CD8-positive, alpha-beta memory T cell (primary cell): ENCODE measurements at regions not wholly inside any gene's neighbourhood (a gene's known extent, or its start where the extent isn't known, plus 50 kb on each side); places are given as distances from the start of the nearest gene placed in this dataset.

ENCODE experiments used
- CTCF ChIA-PET: fragments of 350-600 bp; sonication (Branson Sonifier 250); formaldehyde crosslinking; loops from one replicate; lab custom pipeline; 2021; ENCODE audit warnings: antibody characterized with exemption; lab: Charles Lee
- POLR2A ChIA-PET: fragments of 350-600 bp; sonication (Branson Sonifier 250); formaldehyde crosslinking; loops from one replicate; lab custom pipeline; 2021; ENCODE audit warnings: antibody characterized with exemption; lab: Charles Lee
- DNase-seq, 5 donors: peaks; one replicate each; pipeline versions ENCODE4 v3.0.0 to v3.0.0-alpha.2; 2020 to 2022; ENCODE audit warnings: mixed read lengths in 1 of 5
- H3K27ac ChIP-seq: one replicate; pipeline ENCODE4 v1.7.0; 2013; ENCODE audit warnings: low read depth, mild to moderate bottlenecking, low read length, moderate library complexity
- H3K27me3 ChIP-seq: 2 replicates; pipeline ENCODE4 v1.7.0; 2013; ENCODE audit warnings: low read length, mild to moderate bottlenecking; ENCODE audit not compliant: insufficient read depth, poor library complexity, severe bottlenecking
- H3K36me3 ChIP-seq: 2 replicates; pipeline ENCODE4 v1.7.0; 2013; ENCODE audit warnings: mild to moderate bottlenecking, low read length, moderate library complexity; ENCODE audit not compliant: insufficient read depth
- H3K4me1 ChIP-seq: 2 replicates; pipeline ENCODE4 v1.7.0; 2013; ENCODE audit warnings: mild to moderate bottlenecking, low read length, moderate library complexity; ENCODE audit not compliant: insufficient read depth
- H3K4me3 ChIP-seq: 2 replicates; pipeline ENCODE4 v1.7.0; 2013; ENCODE audit warnings: mild to moderate bottlenecking, low read length
- H3K9me3 ChIP-seq: 2 replicates; pipeline ENCODE4 v1.7.0; 2013; ENCODE audit warnings: mild to moderate bottlenecking, low read length
- H3K27ac Mint-ChIP-seq, 8 donors: one replicate each; pipeline ENCODE4 v1.8.0; 2020 to 2021; ENCODE audit warnings: mixed read lengths in 8 of 8, mild to moderate bottlenecking in 6 of 8, inconsistent platforms in 3 of 8, moderate library complexity in 3 of 8
- H3K27me3 Mint-ChIP-seq, 2 donors: one replicate each; pipeline ENCODE4 v1.8.0; 2020 to 2021; ENCODE audit warnings: mixed read lengths in 2 of 2, mild to moderate bottlenecking in 1 of 2, moderate library complexity in 1 of 2
- H3K36me3 Mint-ChIP-seq, 3 donors: one replicate each; pipeline ENCODE4 v1.8.0; 2020 to 2021; ENCODE audit warnings: mixed read lengths in 3 of 3, inconsistent platforms in 1 of 3, mild to moderate bottlenecking in 1 of 3
- H3K4me1 Mint-ChIP-seq, 3 donors: one replicate each; pipeline ENCODE4 v1.8.0; 2020 to 2021; ENCODE audit warnings: mixed read lengths in 3 of 3, inconsistent platforms in 1 of 3, mild to moderate bottlenecking in 1 of 3
- H3K4me3 Mint-ChIP-seq, 7 donors: one replicate each; pipeline ENCODE4 v1.8.0; 2020 to 2021; ENCODE audit warnings: mixed read lengths in 7 of 7, mild to moderate bottlenecking in 6 of 7, moderate library complexity in 4 of 7, inconsistent platforms in 2 of 7
- H3K9me3 Mint-ChIP-seq, 5 donors: one replicate each; pipeline ENCODE4 v1.8.0; 2020 to 2022; ENCODE audit warnings: mixed read lengths in 5 of 5, mild to moderate bottlenecking in 3 of 5, moderate library complexity in 2 of 5, inconsistent platforms in 1 of 5

- no peaks in the 10 kb centered on the region for H3K9me3 ChIP-seq
- no peaks in the 10 kb centered on the region for H3K4me1 ChIP-seq
- Mint-ChIP-seq H3K4me3 (no peak overlapping the region), H3K27ac (no peak overlapping the region), H3K4me1 (no peaks in the 10 kb centered on the region), H3K9me3 (peaks cover 3 to 33% (median 16%) of the 10 kb centered on the region in 5 donors), H3K36me3 (no peaks in the 10 kb centered on the region), H3K27me3 (no peaks in the 10 kb centered on the region)
- ChIA-PET POLR2A (no interaction called here), CTCF (no interaction called here)
- H3K4me3 ChIP-seq = no peak overlapping the region
- H3K27me3 ChIP-seq = no peaks in the 10 kb centered on the region
- H3K27ac ChIP-seq = no peak overlapping the region
- H3K36me3 ChIP-seq = no peaks in the 10 kb centered on the region
- DNase-seq = no peak
Measured at GRCh38 chr15:97678656-97679055, 281.8 kb upstream of the ARRDC4 start.

- ChIA-PET CTCF (no interaction called here), POLR2A (no interaction called here)
- peaks cover 3 to 32% (median 16%) of the 10 kb centered on the region in 5 donors for H3K9me3 Mint-ChIP-seq
- no peak overlapping the region for H3K27ac Mint-ChIP-seq
- DNase-seq = no peak
- Histone ChIP-seq H3K4me1 (no peaks in the 10 kb centered on the region), H3K27ac (no peak overlapping the region), H3K4me3 (no peak overlapping the region), H3K9me3 (no peaks in the 10 kb centered on the region), H3K36me3 (no peaks in the 10 kb centered on the region), H3K27me3 (no peaks in the 10 kb centered on the region)
- H3K4me3 Mint-ChIP-seq = no peak overlapping the region
- no peaks in the 10 kb centered on the region for H3K4me1 Mint-ChIP-seq
- H3K27me3 Mint-ChIP-seq = no peaks in the 10 kb centered on the region
- no peaks in the 10 kb centered on the region for H3K36me3 Mint-ChIP-seq
Measured at GRCh38 chr15:97679106-97679688, 281.3 kb upstream of the ARRDC4 start.

GRCh38 chr15:97680606-97681220 is 279.8 kb upstream of the ARRDC4 start:
- POLR2A ChIA-PET = no interaction called here
- CTCF ChIA-PET = no interaction called here

GRCh38 chr15:97683831-97684230 is 276.7 kb upstream of the ARRDC4 start:
- Mint-ChIP-seq H3K27ac (no peak overlapping the region), H3K4me3 (no peak overlapping the region), H3K36me3 (no peaks in the 10 kb centered on the region), H3K4me1 (no peaks in the 10 kb centered on the region), H3K27me3 (no peaks in the 10 kb centered on the region), H3K9me3 (peaks cover 3 to 29% (median 14%) of the 10 kb centered on the region in 5 donors)
- H3K9me3 ChIP-seq = no peaks in the 10 kb centered on the region
- DNase-seq = no peak
- H3K27me3 ChIP-seq = no peaks in the 10 kb centered on the region
- POLR2A ChIA-PET = no interaction called here
- no peak overlapping the region for H3K4me3 ChIP-seq
- CTCF ChIA-PET = no interaction called here
- H3K36me3 ChIP-seq = no peaks in the 10 kb centered on the region
- no peaks in the 10 kb centered on the region for H3K4me1 ChIP-seq
- H3K27ac ChIP-seq = no peak overlapping the region

More at GRCh38 chr15:97680606-97681220, 279.8 kb upstream of the ARRDC4 start:
- Mint-ChIP-seq H3K27me3 (no peaks in the 10 kb centered on the region), H3K27ac (no peak overlapping the region), H3K36me3 (no peaks in the 10 kb centered on the region), H3K4me3 (no peak overlapping the region), H3K4me1 (no peaks in the 10 kb centered on the region), H3K9me3 (peaks cover 3 to 25% (median 16%) of the 10 kb centered on the region in 5 donors)
- Histone ChIP-seq H3K27me3 (no peaks in the 10 kb centered on the region), H3K4me3 (no peak overlapping the region), H3K27ac (no peak overlapping the region), H3K9me3 (no peaks in the 10 kb centered on the region), H3K36me3 (no peaks in the 10 kb centered on the region), H3K4me1 (no peaks in the 10 kb centered on the region)
- DNase-seq = no peak

- Mint-ChIP-seq H3K36me3 (no peaks in the 10 kb centered on the region), H3K9me3 (peaks cover 3 to 29% (median 14%) of the 10 kb centered on the region in 5 donors), H3K27ac (no peak overlapping the region), H3K4me1 (no peaks in the 10 kb centered on the region), H3K27me3 (no peaks in the 10 kb centered on the region), H3K4me3 (no peak overlapping the region)
- H3K9me3 ChIP-seq = no peaks in the 10 kb centered on the region
- ChIA-PET CTCF (no interaction called here), POLR2A (no interaction called here)
- no peak overlapping the region for H3K4me3 ChIP-seq
- H3K27me3 ChIP-seq = no peaks in the 10 kb centered on the region
- DNase-seq = no peak
- no peak overlapping the region for H3K27ac ChIP-seq
- no peaks in the 10 kb centered on the region for H3K36me3 ChIP-seq
- no peaks in the 10 kb centered on the region for H3K4me1 ChIP-seq
Measured at GRCh38 chr15:97684249-97684648, 276.3 kb upstream of the ARRDC4 start.

- Mint-ChIP-seq H3K9me3 (peaks cover 1 to 18% (median 14%) of the 10 kb centered on the region in 5 donors), H3K27ac (no peak overlapping the region), H3K4me3 (no peak overlapping the region), H3K36me3 (no peaks in the 10 kb centered on the region), H3K4me1 (no peaks in the 10 kb centered on the region), H3K27me3 (no peaks in the 10 kb centered on the region)
- Histone ChIP-seq H3K4me1 (no peaks in the 10 kb centered on the region), H3K27ac (no peak overlapping the region), H3K4me3 (no peak overlapping the region), H3K36me3 (no peaks in the 10 kb centered on the region), H3K9me3 (no peaks in the 10 kb centered on the region), H3K27me3 (no peaks in the 10 kb centered on the region)
- CTCF ChIA-PET = no interaction called here
- DNase-seq = no peak
- POLR2A ChIA-PET = no interaction called here
Measured at GRCh38 chr15:97686324-97686723, 274.2 kb upstream of the ARRDC4 start.

- Mint-ChIP-seq H3K27ac (no peak overlapping the region), H3K4me3 (no peak overlapping the region), H3K36me3 (no peaks in the 10 kb centered on the region), H3K4me1 (no peaks in the 10 kb centered on the region), H3K9me3 (peaks cover 0 to 12% (median 8%) of the 10 kb centered on the region in 5 donors), H3K27me3 (no peaks in the 10 kb centered on the region)
- DNase-seq = no peak
- ChIA-PET CTCF (no interaction called here), POLR2A (no interaction called here)
- Histone ChIP-seq H3K4me1 (no peaks in the 10 kb centered on the region), H3K36me3 (no peaks in the 10 kb centered on the region), H3K9me3 (no peaks in the 10 kb centered on the region), H3K27me3 (no peaks in the 10 kb centered on the region), H3K4me3 (no peak overlapping the region), H3K27ac (no peak overlapping the region)
Measured at GRCh38 chr15:97687654-97688053, 272.8 kb upstream of the ARRDC4 start.

GRCh38 chr15:97688177-97688576 is 272.3 kb upstream of the ARRDC4 start:
- Histone ChIP-seq H3K4me1 (no peaks in the 10 kb centered on the region), H3K27me3 (no peaks in the 10 kb centered on the region), H3K36me3 (no peaks in the 10 kb centered on the region), H3K27ac (no peak overlapping the region), H3K4me3 (no peak overlapping the region), H3K9me3 (no peaks in the 10 kb centered on the region)
- no peaks in the 10 kb centered on the region for H3K4me1 Mint-ChIP-seq
- no peak overlapping the region for H3K4me3 Mint-ChIP-seq
- no peak for DNase-seq
- H3K27ac Mint-ChIP-seq = no peak overlapping the region
- H3K9me3 Mint-ChIP-seq = peaks cover 0 to 12% (median 5%) of the 10 kb centered on the region in 5 donors
- POLR2A ChIA-PET = no interaction called here
- no peaks in the 10 kb centered on the region for H3K27me3 Mint-ChIP-seq
- H3K36me3 Mint-ChIP-seq = no peaks in the 10 kb centered on the region
- CTCF ChIA-PET = no interaction called here
